ENCODE measurements at regions not wholly inside any gene's neighbourhood (a gene's known extent, or its start where the extent isn't known, plus 50 kb on each side); places are given as distances from the start of the nearest gene placed in this dataset.

DNA sequence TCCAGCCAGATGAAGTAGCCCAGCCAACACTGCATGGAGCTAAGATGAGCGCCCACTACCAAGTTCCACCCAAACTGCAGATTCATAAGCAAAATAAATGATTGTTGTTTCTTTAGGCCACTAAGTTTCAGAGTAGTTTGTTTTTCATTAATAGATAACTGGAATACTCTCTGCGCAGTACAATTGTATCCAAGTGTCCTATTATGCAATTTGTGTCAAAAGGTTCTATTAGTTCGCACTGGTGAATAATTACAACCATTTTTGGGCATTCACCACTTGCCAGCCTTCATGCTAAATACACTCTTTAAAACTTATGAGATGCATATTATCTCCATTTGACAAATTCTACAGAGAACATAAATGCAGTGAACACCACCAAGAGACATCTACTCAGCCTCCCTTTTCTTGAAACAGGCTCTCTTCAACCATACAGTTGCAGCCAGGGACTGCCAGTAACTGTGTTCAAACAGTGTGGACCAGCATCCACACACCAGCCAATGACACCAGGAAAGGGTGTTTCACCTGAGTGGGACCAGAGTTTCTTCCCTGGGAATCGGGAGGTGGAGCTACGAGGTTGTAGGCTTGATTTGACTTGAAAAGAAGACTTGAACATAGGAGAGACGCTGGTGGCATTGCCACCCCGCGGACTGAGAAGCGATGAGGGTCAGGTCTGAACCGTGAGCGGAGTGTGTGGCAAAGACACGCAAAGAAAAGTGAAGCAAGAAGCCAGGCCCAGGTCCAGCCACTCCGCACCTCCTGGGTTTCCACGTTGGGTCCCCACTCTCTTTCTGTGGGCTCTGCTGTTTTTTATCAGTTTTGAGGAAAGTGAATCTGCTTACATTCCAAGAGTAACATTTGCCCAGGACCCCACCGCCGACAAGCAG is 53.0 kb upstream of the FZD10 start (continued):
- TF ChIP-seq EP300 (IDR thresholded peaks at IDR 0.05; ENCODE audit: borderline replicate concordance in 1 of 2, low read depth in 2 of 2, low read length in 2 of 2) (no peak), SAP30 (IDR thresholded peaks at IDR 0.05; ENCODE audit: insufficient read depth, insufficient replicate concordance, low read length) (no peak), CEBPB (IDR thresholded peaks at IDR 0.05; ENCODE audit: low read depth, low read length) (no peak), CHD1 (IDR thresholded peaks at IDR 0.05; ENCODE audit: low read depth, low read length) (no peak), GABPA (IDR thresholded peaks at IDR 0.05; ENCODE audit: borderline replicate concordance, insufficient read depth, low read length) (no peak), PHF8 (conservative IDR thresholded peaks at IDR 0.05; ENCODE audit: low read depth, low read length) (no peak)
- TF ChIP-seq, protein P1, sequence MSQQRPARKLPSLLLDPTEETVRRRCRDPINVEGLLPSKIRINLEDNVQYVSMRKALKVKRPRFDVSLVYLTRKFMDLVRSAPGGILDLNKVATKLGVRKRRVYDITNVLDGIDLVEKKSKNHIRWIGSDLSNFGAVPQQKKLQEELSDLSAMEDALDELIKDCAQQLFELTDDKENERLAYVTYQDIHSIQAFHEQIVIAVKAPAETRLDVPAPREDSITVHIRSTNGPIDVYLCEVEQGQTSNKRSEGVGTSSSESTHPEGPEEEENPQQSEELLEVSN (IDR thresholded peaks at IDR 0.05) = no peak

All from H1 (cell line).